ENCODE measurements at regions not wholly inside any gene's neighbourhood (a gene's known extent, or its start where the extent isn't known, plus 50 kb on each side); places are given as distances from the start of the nearest gene placed in this dataset.

GRCh38 chr6:56904068-56904467 is 50.8 kb upstream of the BEND6 start:
- H3K36me3 ChIP-seq (ENCODE audit: insufficient read depth, low read length): no peaks in the 10 kb centered on the region
- H3K9ac ChIP-seq (ENCODE audit: low read depth, low read length): no peak overlapping the region
- no peak overlapping the region for H3K4me3 ChIP-seq (ENCODE audit: low read length)
- no peaks in the 10 kb centered on the region for H3K9me3 ChIP-seq (replicated peaks; ENCODE audit: low read length)
- no peak overlapping the region for H3K4me2 ChIP-seq (ENCODE audit: low read length)
- H3K27me3 ChIP-seq (ENCODE audit: control insufficient read depth, insufficient read depth, low read length): no peaks in the 10 kb centered on the region
- peaks cover 29% of the 10 kb centered on the region for H3K4me1 ChIP-seq (ENCODE audit: control insufficient read depth, insufficient read depth, low read length)

DNA sequence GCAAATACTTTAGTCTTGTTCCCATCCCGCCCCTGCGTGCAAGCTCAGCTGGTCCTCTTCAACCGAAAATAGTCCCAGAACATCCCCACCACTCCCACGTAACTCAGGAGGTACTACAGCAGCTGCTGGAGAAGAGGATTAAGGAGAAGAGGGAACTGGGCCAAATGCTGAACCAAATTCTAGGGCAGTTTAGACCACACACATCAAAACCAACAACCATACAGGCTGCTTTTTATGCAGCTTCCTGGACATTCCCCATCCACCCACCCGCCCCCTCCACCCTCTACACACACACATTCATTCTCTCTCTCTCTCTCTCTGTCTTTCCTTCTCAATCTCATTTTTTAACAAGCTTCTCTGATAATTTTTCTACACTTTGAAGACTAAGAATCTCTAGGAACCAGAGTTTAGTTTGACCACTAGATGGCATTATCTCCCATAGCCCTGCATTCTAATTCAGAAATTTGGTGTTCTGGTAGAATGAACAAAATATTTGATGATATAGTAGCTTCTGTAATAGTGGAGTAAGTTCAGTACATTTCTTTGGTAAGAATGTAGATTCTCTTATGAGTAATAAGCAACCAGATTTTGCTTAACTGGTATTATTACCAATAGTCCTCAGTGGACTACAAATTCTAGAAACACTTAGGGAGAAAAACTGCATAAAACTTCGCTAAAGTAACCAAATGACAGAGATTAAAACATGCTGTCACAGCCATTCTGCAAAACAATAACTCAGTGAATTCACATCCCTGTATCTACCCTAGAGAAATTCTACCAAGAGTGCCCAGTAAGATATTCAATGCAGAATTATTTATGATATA is 52.1 kb upstream of the BEND6 start:
- H3K4me2 ChIP-seq (ENCODE audit: low read length): peak overlapping the region; percentile 64
- peaks cover 5% of the 10 kb centered on the region for H3K36me3 ChIP-seq (ENCODE audit: insufficient read depth, low read length)
- H3K9me3 ChIP-seq (replicated peaks; ENCODE audit: low read length): no peaks in the 10 kb centered on the region
- H3K9ac ChIP-seq (ENCODE audit: low read depth, low read length): peak overlapping the region; percentile 74
- H3K4me1 ChIP-seq (ENCODE audit: control insufficient read depth, insufficient read depth, low read length): peaks cover 36% of the 10 kb centered on the region
- H3K4me3 ChIP-seq (ENCODE audit: low read length): peak overlapping the region; percentile 39
- no peaks in the 10 kb centered on the region for H3K27me3 ChIP-seq (ENCODE audit: control insufficient read depth, insufficient read depth, low read length)

GRCh38 chr6:56900784-56901183 is 54.1 kb upstream of the BEND6 start:
- Histone ChIP-seq H3K4me1 (ENCODE audit: control insufficient read depth, insufficient read depth, low read length) (peaks cover 28% of the 10 kb centered on the region), H3K4me2 (ENCODE audit: low read length) (no peak overlapping the region), H3K9me3 (replicated peaks; ENCODE audit: low read length) (no peaks in the 10 kb centered on the region), H3K4me3 (ENCODE audit: low read length) (no peak overlapping the region), H3K36me3 (ENCODE audit: insufficient read depth, low read length) (peaks cover 10% of the 10 kb centered on the region), H3K9ac (ENCODE audit: low read depth, low read length) (no peak overlapping the region), H3K27me3 (ENCODE audit: control insufficient read depth, insufficient read depth, low read length) (no peaks in the 10 kb centered on the region)

- no peaks in the 10 kb centered on the region for H3K27me3 ChIP-seq (ENCODE audit: control insufficient read depth, insufficient read depth, low read length)
- peak overlapping the region; percentile 28 for H3K9ac ChIP-seq (ENCODE audit: low read depth, low read length)
- no peaks in the 10 kb centered on the region for H3K9me3 ChIP-seq (replicated peaks; ENCODE audit: low read length)
- peaks cover 10% of the 10 kb centered on the region for H3K36me3 ChIP-seq (ENCODE audit: insufficient read depth, low read length)
- peaks cover 28% of the 10 kb centered on the region for H3K4me1 ChIP-seq (ENCODE audit: control insufficient read depth, insufficient read depth, low read length)
- no peak overlapping the region for H3K4me2 ChIP-seq (ENCODE audit: low read length)
- H3K4me3 ChIP-seq (ENCODE audit: low read length): no peak overlapping the region
Measured at GRCh38 chr6:56899753-56900152, 55.2 kb upstream of the BEND6 start.

GRCh38 chr6:56899311-56899710 is 55.6 kb upstream of the BEND6 start:
- H3K4me2 ChIP-seq (ENCODE audit: low read length): no peak overlapping the region
- H3K36me3 ChIP-seq (ENCODE audit: insufficient read depth, low read length): peaks cover 10% of the 10 kb centered on the region
- H3K27me3 ChIP-seq (ENCODE audit: control insufficient read depth, insufficient read depth, low read length): no peaks in the 10 kb centered on the region
- peaks cover 28% of the 10 kb centered on the region for H3K4me1 ChIP-seq (ENCODE audit: control insufficient read depth, insufficient read depth, low read length)
- H3K9me3 ChIP-seq (replicated peaks; ENCODE audit: low read length): no peaks in the 10 kb centered on the region
- no peak overlapping the region for H3K4me3 ChIP-seq (ENCODE audit: low read length)
- peak overlapping the region; percentile 28 for H3K9ac ChIP-seq (ENCODE audit: low read depth, low read length)

GRCh38 chr6:56897789-56898529 is 56.9 kb upstream of the BEND6 start:
- Histone ChIP-seq H3K36me3 (ENCODE audit: insufficient read depth, low read length) (peaks cover 10% of the 10 kb centered on the region), H3K27me3 (ENCODE audit: control insufficient read depth, insufficient read depth, low read length) (no peaks in the 10 kb centered on the region), H3K4me2 (ENCODE audit: low read length) (no peak overlapping the region), H3K9ac (ENCODE audit: low read depth, low read length) (no peak overlapping the region), H3K9me3 (replicated peaks; ENCODE audit: low read length) (no peaks in the 10 kb centered on the region), H3K4me3 (ENCODE audit: low read length) (no peak overlapping the region), H3K4me1 (ENCODE audit: control insufficient read depth, insufficient read depth, low read length) (peaks cover 28% of the 10 kb centered on the region)

GRCh38 chr6:56891754-56892153 is 63.2 kb upstream of the BEND6 start:
- Histone ChIP-seq H3K9ac (ENCODE audit: low read depth, low read length) (no peak overlapping the region), H3K4me3 (ENCODE audit: low read length) (no peak overlapping the region), H3K4me2 (ENCODE audit: low read length) (no peak overlapping the region), H3K36me3 (ENCODE audit: insufficient read depth, low read length) (no peaks in the 10 kb centered on the region), H3K9me3 (replicated peaks; ENCODE audit: low read length) (no peaks in the 10 kb centered on the region), H3K27me3 (ENCODE audit: control insufficient read depth, insufficient read depth, low read length) (no peaks in the 10 kb centered on the region), H3K4me1 (ENCODE audit: control insufficient read depth, insufficient read depth, low read length) (peaks cover 24% of the 10 kb centered on the region)

DNA sequence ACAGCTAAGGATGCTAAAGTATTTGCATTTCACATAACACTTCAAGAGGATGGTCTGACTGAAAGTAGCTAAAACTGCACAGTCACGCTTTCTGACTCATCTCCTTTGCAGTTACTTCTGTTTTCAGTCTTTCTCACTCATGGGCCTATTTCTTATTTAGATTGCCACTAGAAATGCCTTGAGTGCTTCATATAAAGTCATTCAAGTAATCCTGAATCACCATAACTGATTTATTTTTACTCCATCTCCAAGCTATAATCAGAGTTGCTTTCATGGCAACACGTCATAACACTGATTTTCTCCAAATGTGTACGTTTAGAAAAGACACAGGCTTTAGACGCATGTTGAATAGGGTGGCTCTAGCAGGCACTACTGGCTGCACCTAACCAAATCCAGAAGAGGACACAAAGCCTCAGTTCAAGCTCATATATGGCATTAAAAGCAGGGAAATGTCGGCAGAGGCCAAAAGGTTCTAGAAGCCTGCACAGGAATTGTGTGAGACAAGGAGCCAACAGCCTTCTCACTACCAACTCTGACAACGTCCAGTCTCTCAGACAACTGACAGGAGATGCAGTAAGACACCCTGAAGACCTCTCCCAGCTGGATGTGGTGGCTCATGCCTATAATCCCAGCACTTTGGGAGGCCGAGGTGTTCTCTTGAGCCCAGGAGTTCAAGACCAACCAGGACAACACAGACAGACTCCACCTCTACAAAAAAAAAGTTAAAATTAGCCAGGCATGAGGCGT is 64.1 kb upstream of the BEND6 start:
- Histone ChIP-seq H3K4me1 (ENCODE audit: control insufficient read depth, insufficient read depth, low read length) (peaks cover 24% of the 10 kb centered on the region), H3K4me3 (ENCODE audit: low read length) (peak overlapping the region; percentile 1), H3K27me3 (ENCODE audit: control insufficient read depth, insufficient read depth, low read length) (no peaks in the 10 kb centered on the region), H3K9me3 (replicated peaks; ENCODE audit: low read length) (no peaks in the 10 kb centered on the region), H3K9ac (ENCODE audit: low read depth, low read length) (peak overlapping the region; percentile 78), H3K4me2 (ENCODE audit: low read length) (peak overlapping the region; percentile 33), H3K36me3 (ENCODE audit: insufficient read depth, low read length) (no peaks in the 10 kb centered on the region)

- H3K27me3 ChIP-seq (ENCODE audit: control insufficient read depth, insufficient read depth, low read length): no peaks in the 10 kb centered on the region
- H3K4me1 ChIP-seq (ENCODE audit: control insufficient read depth, insufficient read depth, low read length): peaks cover 24% of the 10 kb centered on the region
- H3K9me3 ChIP-seq (replicated peaks; ENCODE audit: low read length): no peaks in the 10 kb centered on the region
- H3K4me3 ChIP-seq (ENCODE audit: low read length): no peak overlapping the region
- no peak overlapping the region for H3K4me2 ChIP-seq (ENCODE audit: low read length)
- H3K9ac ChIP-seq (ENCODE audit: low read depth, low read length): peak overlapping the region; percentile 37
- no peaks in the 10 kb centered on the region for H3K36me3 ChIP-seq (ENCODE audit: insufficient read depth, low read length)
Measured at GRCh38 chr6:56890066-56890465, 64.8 kb upstream of the BEND6 start.

DNA sequence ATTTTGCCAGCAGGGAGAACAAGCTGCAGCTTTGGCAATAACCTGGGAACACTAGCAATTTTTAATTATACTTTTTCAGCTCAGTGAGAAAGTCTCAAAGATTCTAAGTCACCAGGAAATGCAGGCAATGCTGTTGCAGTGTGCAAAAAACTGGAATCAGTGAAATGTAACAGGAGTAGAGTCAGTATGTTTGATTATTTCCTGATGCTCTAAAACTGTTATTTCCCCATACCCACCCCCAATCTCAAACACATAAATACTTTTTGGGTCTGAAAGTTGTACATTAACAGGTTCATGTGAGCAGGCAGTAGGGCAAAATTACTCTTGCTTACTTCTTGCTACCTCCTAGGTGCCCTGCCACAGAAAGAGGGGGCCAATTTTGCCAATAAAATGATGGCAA is 65.4 kb upstream of the BEND6 start:
- H3K4me2 ChIP-seq (ENCODE audit: low read length): no peak overlapping the region
- H3K9ac ChIP-seq (ENCODE audit: low read depth, low read length): no peak overlapping the region
- no peak overlapping the region for H3K4me3 ChIP-seq (ENCODE audit: low read length)
- H3K27me3 ChIP-seq (ENCODE audit: control insufficient read depth, insufficient read depth, low read length): no peaks in the 10 kb centered on the region
- H3K4me1 ChIP-seq (ENCODE audit: control insufficient read depth, insufficient read depth, low read length): peaks cover 24% of the 10 kb centered on the region
- H3K9me3 ChIP-seq (replicated peaks; ENCODE audit: low read length): no peaks in the 10 kb centered on the region
- H3K36me3 ChIP-seq (ENCODE audit: insufficient read depth, low read length): no peaks in the 10 kb centered on the region

DNA sequence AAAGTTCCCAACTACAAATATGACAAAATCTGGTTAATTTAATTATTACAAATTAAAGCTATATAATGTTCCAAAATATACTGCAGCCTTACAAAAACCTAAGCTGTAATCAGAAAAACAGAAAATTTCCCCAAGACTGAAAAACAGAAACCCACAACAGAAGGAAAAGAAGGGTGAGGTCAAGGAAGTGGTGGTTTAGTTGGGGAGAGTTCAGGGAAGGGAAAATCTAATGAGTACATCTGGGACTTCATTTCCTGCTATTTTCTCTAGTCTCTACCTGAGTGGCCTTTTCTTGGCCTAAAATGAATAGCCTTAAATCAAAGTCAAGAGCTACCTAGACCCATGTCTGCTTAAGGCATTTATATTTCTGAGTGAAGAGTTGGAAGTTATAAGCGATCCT is 66.2 kb upstream of the BEND6 start:
- H3K27me3 ChIP-seq (ENCODE audit: control insufficient read depth, insufficient read depth, low read length): no peaks in the 10 kb centered on the region
- no peak overlapping the region for H3K4me2 ChIP-seq (ENCODE audit: low read length)
- H3K4me3 ChIP-seq (ENCODE audit: low read length): no peak overlapping the region
- H3K9me3 ChIP-seq (replicated peaks; ENCODE audit: low read length): no peaks in the 10 kb centered on the region
- no peaks in the 10 kb centered on the region for H3K36me3 ChIP-seq (ENCODE audit: insufficient read depth, low read length)
- no peak overlapping the region for H3K9ac ChIP-seq (ENCODE audit: low read depth, low read length)
- peaks cover 24% of the 10 kb centered on the region for H3K4me1 ChIP-seq (ENCODE audit: control insufficient read depth, insufficient read depth, low read length)
